HEK293 (cell line): ENCODE measurements at regions not wholly inside any gene's neighbourhood (a gene's known extent, or its start where the extent isn't known, plus 50 kb on each side); places are given as distances from the start of the nearest gene placed in this dataset.

Experiments
- IKZF3 ChIP-seq: fragments of 450-650 bp; IDR thresholded peaks from 2 replicates; pipeline ENCODE4 v1.5.0; 2018; ENCODE audit warnings: missing biosample characterization, mild to moderate bottlenecking, missing genetic modification characterization, moderate library complexity
- SALL2 ChIP-seq: fragments of 450-650 bp; formaldehyde crosslinking; IDR thresholded peaks from 2 replicates; pipeline ENCODE4 v1.5.0; 2017; ENCODE audit warnings: missing biosample characterization, mild to moderate bottlenecking, missing genetic modification characterization, borderline replicate concordance
- YY1 ChIP-seq: fragments of 450-650 bp; formaldehyde crosslinking; IDR thresholded peaks from 2 replicates; pipeline ENCODE4 v1.5.1; 2018; ENCODE audit warnings: missing biosample characterization, missing genetic modification characterization
- ZEB2 ChIP-seq: fragments of 450-650 bp; formaldehyde crosslinking; IDR thresholded peaks from 2 replicates; pipeline ENCODE4 v1.5.1; 2016; ENCODE audit warnings: missing biosample characterization, missing genetic modification characterization
- ZNF24 ChIP-seq: fragments of 450-650 bp; formaldehyde crosslinking; IDR thresholded peaks from 2 replicates; pipeline ENCODE4 v1.5.1; 2016; ENCODE audit warnings: missing biosample characterization, missing genetic modification characterization
- ZNF558 ChIP-seq: fragments of 450-650 bp; formaldehyde crosslinking; IDR thresholded peaks from 2 replicates; pipeline ENCODE4 v1.5.1; 2016; ENCODE audit warnings: missing biosample characterization, missing genetic modification characterization
- ZNF561 ChIP-seq: fragments of 450-650 bp; IDR thresholded peaks from 2 replicates; pipeline ENCODE4 v1.5.1; 2018; ENCODE audit warnings: missing biosample characterization, missing genetic modification characterization, borderline replicate concordance
- ZNF785 ChIP-seq: fragments of 450-650 bp; formaldehyde crosslinking; IDR thresholded peaks from 2 replicates; pipeline ENCODE4 v1.5.1; 2016; ENCODE audit warnings: missing biosample characterization, missing genetic modification characterization
- TF ChIP-seq, protein P1 (sequence below): fragments of 450-650 bp; formaldehyde crosslinking; IDR thresholded peaks from 2 replicates; pipeline ENCODE4 v1.5.1; 2016; ENCODE audit warnings: missing biosample characterization, missing genetic modification characterization

DNA sequence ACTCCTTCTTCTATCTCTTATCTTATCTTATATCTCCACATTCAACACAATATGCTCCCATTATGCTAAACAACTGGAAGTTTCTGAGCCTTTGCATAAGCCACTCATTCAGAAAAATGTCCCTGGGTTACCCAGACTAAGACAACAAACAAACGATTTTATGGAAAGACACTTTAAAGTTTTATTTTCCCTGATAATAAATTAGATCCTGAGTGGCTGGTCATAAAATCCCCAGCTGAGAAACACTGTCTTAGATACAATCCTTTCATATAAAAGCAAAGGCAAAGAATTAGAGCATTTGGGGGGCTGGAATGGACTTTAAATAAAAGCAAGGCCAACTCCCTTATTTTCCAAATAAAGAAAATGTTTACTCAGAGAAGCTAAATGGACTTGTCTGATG, 322.3 kb downstream of the GBE1 start:
- no peak for TF ChIP-seq YY1 (tag by site-specific recombination)
- TF ChIP-seq ZNF561 (tag by site-specific recombination) = no peak
- no peak for TF ChIP-seq IKZF3
- no peak for TF ChIP-seq ZEB2 (tag by site-specific recombination)
- TF ChIP-seq ZNF558 (tag by site-specific recombination) = no peak
- TF ChIP-seq, protein P1, sequence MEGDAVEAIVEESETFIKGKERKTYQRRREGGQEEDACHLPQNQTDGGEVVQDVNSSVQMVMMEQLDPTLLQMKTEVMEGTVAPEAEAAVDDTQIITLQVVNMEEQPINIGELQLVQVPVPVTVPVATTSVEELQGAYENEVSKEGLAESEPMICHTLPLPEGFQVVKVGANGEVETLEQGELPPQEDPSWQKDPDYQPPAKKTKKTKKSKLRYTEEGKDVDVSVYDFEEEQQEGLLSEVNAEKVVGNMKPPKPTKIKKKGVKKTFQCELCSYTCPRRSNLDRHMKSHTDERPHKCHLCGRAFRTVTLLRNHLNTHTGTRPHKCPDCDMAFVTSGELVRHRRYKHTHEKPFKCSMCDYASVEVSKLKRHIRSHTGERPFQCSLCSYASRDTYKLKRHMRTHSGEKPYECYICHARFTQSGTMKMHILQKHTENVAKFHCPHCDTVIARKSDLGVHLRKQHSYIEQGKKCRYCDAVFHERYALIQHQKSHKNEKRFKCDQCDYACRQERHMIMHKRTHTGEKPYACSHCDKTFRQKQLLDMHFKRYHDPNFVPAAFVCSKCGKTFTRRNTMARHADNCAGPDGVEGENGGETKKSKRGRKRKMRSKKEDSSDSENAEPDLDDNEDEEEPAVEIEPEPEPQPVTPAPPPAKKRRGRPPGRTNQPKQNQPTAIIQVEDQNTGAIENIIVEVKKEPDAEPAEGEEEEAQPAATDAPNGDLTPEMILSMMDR = no peak
- TF ChIP-seq SALL2 (tag by site-specific recombination) = no peak
- TF ChIP-seq ZNF785 (tag by site-specific recombination) = no peak
- no peak for TF ChIP-seq ZNF24
